ENCODE measurements at regions not wholly inside any gene's neighbourhood (a gene's known extent, or its start where the extent isn't known, plus 50 kb on each side); places are given as distances from the start of the nearest gene placed in this dataset.
A peak's percentile ranks its signal among the peaks of the same experiment; 100 is the strongest.

DNA sequence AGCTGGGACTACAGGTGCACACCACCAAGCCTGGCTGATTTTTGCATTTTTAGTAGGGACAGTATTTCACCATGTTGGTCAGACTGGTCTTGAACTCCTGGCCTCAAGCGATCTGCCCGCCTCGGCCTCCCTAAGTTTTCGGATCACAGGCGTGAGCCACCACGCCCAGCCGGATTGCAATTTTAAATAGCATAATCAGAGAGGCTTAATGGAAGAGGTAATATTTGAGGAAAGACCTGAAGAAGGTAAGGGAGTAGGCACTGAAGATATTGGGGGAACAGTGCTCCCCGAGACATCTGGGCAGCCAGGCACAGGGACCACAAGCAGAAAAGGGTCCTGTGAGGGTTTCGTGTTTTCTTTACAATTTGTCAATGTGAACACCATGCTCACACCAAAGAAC lies 61.4 kb upstream of the USP6NL start:
- H3K9me3 ChIP-seq (ENCODE audit: low read depth, low read length) = no peaks in the 10 kb centered on the region
- no peaks in the 10 kb centered on the region for H3K36me3 ChIP-seq (ENCODE audit: insufficient read depth, low read length)
- H3K27me3 ChIP-seq (ENCODE audit: insufficient read depth, low read length) = peaks cover 20% of the 10 kb centered on the region
- H3K4me3 ChIP-seq (ENCODE audit: insufficient read depth, low read length) = no peak overlapping the region
- no peaks in the 10 kb centered on the region for H3K79me2 ChIP-seq (ENCODE audit: insufficient read depth, low read length)
- no peak for DNase-seq (ENCODE audit: insufficient read length, low spot score, missing footprints)
- H3K4me2 ChIP-seq (ENCODE audit: insufficient read depth, low read length) = no peak overlapping the region
- no peak overlapping the region for H3K27ac ChIP-seq (ENCODE audit: low read depth, low read length)
- no peak overlapping the region for H2AFZ ChIP-seq (ENCODE audit: low read length)
- TF ChIP-seq CTCF (IDR thresholded peaks at IDR 0.05; ENCODE audit: extremely low read depth, low read depth, low read length) = no peak
- H4K20me1 ChIP-seq (ENCODE audit: insufficient read depth, low read length) = no peaks in the 10 kb centered on the region
- no peaks in the 10 kb centered on the region for H3K4me1 ChIP-seq (ENCODE audit: insufficient read depth, low read length)

DNA sequence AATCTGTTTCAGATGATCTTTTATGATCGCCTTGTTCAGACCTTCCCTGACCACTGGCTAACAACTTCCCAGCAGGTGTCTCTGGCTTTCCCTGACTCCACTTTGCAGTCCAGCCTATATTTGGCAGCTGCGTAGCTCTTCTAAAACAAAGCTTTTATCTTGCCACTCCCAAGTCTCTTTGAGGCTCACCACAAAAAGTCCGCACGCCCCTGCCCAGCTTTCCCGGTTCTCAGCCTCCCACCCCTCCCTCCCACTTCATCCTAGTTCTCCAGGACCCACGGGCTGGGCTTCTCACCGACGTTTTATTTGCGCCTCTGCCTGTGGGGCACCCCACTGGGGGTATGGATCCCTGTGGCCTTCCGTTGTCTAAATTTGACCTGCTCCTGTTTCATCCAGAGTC lies 58.9 kb upstream of the USP6NL start:
- H3K36me3 ChIP-seq (ENCODE audit: insufficient read depth, low read length) = no peaks in the 10 kb centered on the region
- no peak for TF ChIP-seq CTCF (IDR thresholded peaks at IDR 0.05; ENCODE audit: extremely low read depth, low read depth, low read length)
- DNase-seq (ENCODE audit: insufficient read length, low spot score, missing footprints) = no peak
- no peak overlapping the region for H3K27ac ChIP-seq (ENCODE audit: low read depth, low read length)
- H3K4me1 ChIP-seq (ENCODE audit: insufficient read depth, low read length) = no peaks in the 10 kb centered on the region
- H3K4me3 ChIP-seq (ENCODE audit: insufficient read depth, low read length) = no peak overlapping the region
- H4K20me1 ChIP-seq (ENCODE audit: insufficient read depth, low read length) = no peaks in the 10 kb centered on the region
- no peaks in the 10 kb centered on the region for H3K27me3 ChIP-seq (ENCODE audit: insufficient read depth, low read length)
- no peaks in the 10 kb centered on the region for H3K9me3 ChIP-seq (ENCODE audit: low read depth, low read length)
- no peak overlapping the region for H3K4me2 ChIP-seq (ENCODE audit: insufficient read depth, low read length)
- no peaks in the 10 kb centered on the region for H3K79me2 ChIP-seq (ENCODE audit: insufficient read depth, low read length)
- H2AFZ ChIP-seq (ENCODE audit: low read length) = no peak overlapping the region

- Histone ChIP-seq H3K27me3 (ENCODE audit: insufficient read depth, low read length) (peaks cover 9% of the 10 kb centered on the region), H3K4me2 (ENCODE audit: insufficient read depth, low read length) (peak overlapping the region; percentile 64), H3K9me3 (ENCODE audit: low read depth, low read length) (no peaks in the 10 kb centered on the region), H3K27ac (ENCODE audit: low read depth, low read length) (no peak overlapping the region), H2AFZ (ENCODE audit: low read length) (peak overlapping the region; percentile 81), H3K4me3 (ENCODE audit: insufficient read depth, low read length) (peak overlapping the region; percentile 34), H3K4me1 (ENCODE audit: insufficient read depth, low read length) (no peaks in the 10 kb centered on the region), H4K20me1 (ENCODE audit: insufficient read depth, low read length) (no peaks in the 10 kb centered on the region), H3K79me2 (ENCODE audit: insufficient read depth, low read length) (no peaks in the 10 kb centered on the region), H3K36me3 (ENCODE audit: insufficient read depth, low read length) (no peaks in the 10 kb centered on the region)
- no peak for DNase-seq (ENCODE audit: insufficient read length, low spot score, missing footprints)
- TF ChIP-seq CTCF (IDR thresholded peaks at IDR 0.05; ENCODE audit: extremely low read depth, low read depth, low read length) = no peak
These were observed 57.6 kb upstream of the USP6NL start for GRCh38 chr10:11668847-11669610.

DNA sequence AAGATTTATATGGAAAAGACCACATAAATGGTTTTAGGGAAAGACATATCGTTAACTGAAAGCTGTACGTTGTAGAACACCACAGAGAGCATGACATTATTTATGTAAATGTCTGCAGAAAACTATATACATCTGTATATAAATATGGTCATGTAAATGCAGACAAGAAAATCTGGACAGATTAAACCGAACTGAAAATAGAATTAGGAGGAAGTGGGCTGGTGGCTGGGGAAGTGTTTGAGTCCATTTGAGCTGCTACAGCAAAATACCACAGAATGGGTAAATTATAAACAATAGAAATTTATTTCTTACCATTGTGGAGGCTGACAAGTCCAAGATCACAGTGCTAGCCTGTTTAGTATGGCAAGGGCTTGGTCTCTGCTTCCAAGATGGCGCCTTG lies 56.3 kb upstream of the USP6NL start:
- no peaks in the 10 kb centered on the region for H3K79me2 ChIP-seq (ENCODE audit: insufficient read depth, low read length)
- no peaks in the 10 kb centered on the region for H3K4me1 ChIP-seq (ENCODE audit: insufficient read depth, low read length)
- no peaks in the 10 kb centered on the region for H3K36me3 ChIP-seq (ENCODE audit: insufficient read depth, low read length)
- no peak overlapping the region for H3K4me3 ChIP-seq (ENCODE audit: insufficient read depth, low read length)
- no peak overlapping the region for H3K4me2 ChIP-seq (ENCODE audit: insufficient read depth, low read length)
- DNase-seq (ENCODE audit: insufficient read length, low spot score, missing footprints) = no peak
- no peaks in the 10 kb centered on the region for H3K9me3 ChIP-seq (ENCODE audit: low read depth, low read length)
- TF ChIP-seq CTCF (IDR thresholded peaks at IDR 0.05; ENCODE audit: extremely low read depth, low read depth, low read length) = no peak
- no peak overlapping the region for H2AFZ ChIP-seq (ENCODE audit: low read length)
- H4K20me1 ChIP-seq (ENCODE audit: insufficient read depth, low read length) = no peaks in the 10 kb centered on the region
- no peak overlapping the region for H3K27ac ChIP-seq (ENCODE audit: low read depth, low read length)
- H3K27me3 ChIP-seq (ENCODE audit: insufficient read depth, low read length) = peaks cover 16% of the 10 kb centered on the region

Measured in osteoblast (primary cell).